Testis (tissue), 2 donors: ENCODE measurements at regions not wholly inside any gene's neighbourhood (a gene's known extent, or its start where the extent isn't known, plus 50 kb on each side); places are given as distances from the start of the nearest gene placed in this dataset.
"Not testable (repeated sequence)": the region's sequence is repeated elsewhere in the genome, so short reads cannot be mapped to it uniquely, and the experiment has no call there.

ENCODE experiments used
- DNase-seq: peaks from one replicate; pipeline ENCODE4 v3.0.0-alpha.2; 2019
- H3K27ac ChIP-seq, 2 donors: fragments of 200-600 bp; sonication (generic); one replicate each; pipeline ENCODE4 v1.5.1; 2019
- H3K27me3 ChIP-seq: fragments of 200-600 bp; sonication (generic); one replicate; pipeline ENCODE4 v1.5.1; 2019
- H3K36me3 ChIP-seq: fragments of 200-600 bp; sonication (generic); one replicate; pipeline ENCODE4 v1.5.1; 2017; ENCODE audit warnings: low read depth; ENCODE audit errors: missing control alignments
- H3K4me1 ChIP-seq: fragments of 200-600 bp; sonication (generic); one replicate; pipeline ENCODE4 v1.5.1; 2019
- H3K4me3 ChIP-seq, 2 donors: fragments of 200-600 bp; sonication (generic); one replicate each; pipeline ENCODE4 v1.5.1; 2017 to 2019
- H3K9me3 ChIP-seq: fragments of 200-600 bp; sonication (generic); one replicate; pipeline ENCODE4 v1.5.1; 2017
- CTCF ChIP-seq, 3 experiments: fragments of 450-650 bp in 2 of 3; fragments of 200-600 bp in 1 of 3; sonication (generic) in 1 of 3; IDR thresholded peaks; one replicate each; pipeline ENCODE4 v1.5.1; 2016 to 2019; ENCODE audit warnings: antibody characterized with exemption in 3 of 3, mild to moderate bottlenecking in 2 of 3, moderate library complexity in 1 of 3
- POLR2A ChIP-seq: fragments of 450-650 bp; IDR thresholded peaks from one replicate; pipeline ENCODE4 v1.6.1; 2017; ENCODE audit warnings: antibody characterized with exemption, mild to moderate bottlenecking, moderate library complexity
- WGBS, 2 donors: methylation state at CpG; one replicate each; pipeline ENCODE4 v1.1.5; 2018; 5-methylcytosine and 5-hydroxymethylcytosine counted together
- intact Hi-C: fragments of 100-400 bp; cut with DNase I; formaldehyde crosslinking; loops from one replicate; pipeline ENCODE4 v1.15.1; 2023; ENCODE audit warnings: low total_unique reads

- Histone ChIP-seq H3K4me1 (no peaks in the 10 kb centered on the region), H3K27me3 (no peaks in the 10 kb centered on the region), H3K9me3 (no peaks in the 10 kb centered on the region), H3K36me3 (no peaks in the 10 kb centered on the region), H3K4me3 (no peak overlapping the region), H3K27ac (no peak overlapping the region)
- WGBS, 2 donors, result 81 to 85% methylated on average over 10 of the region's 10 CpGs
- intact Hi-C loops, result no loop called here
- TF ChIP-seq POLR2A (no peak), CTCF (IDR thresholded peaks at IDR 0.05) (no peak)
- DNase-seq, result no peak
Observed at GRCh38 chr2:88999365-88999764, 307.9 kb downstream of the RPIA start.

- H3K4me1 ChIP-seq, result no peaks in the 10 kb centered on the region
- WGBS, 2 donors, result 75 to 84% methylated on average over 5 of the region's 5 CpGs
- H3K27ac ChIP-seq, result no peak overlapping the region
- H3K36me3 ChIP-seq, result no peaks in the 10 kb centered on the region
- intact Hi-C loops, result no loop called here
- no peak for DNase-seq
- H3K27me3 ChIP-seq, result no peaks in the 10 kb centered on the region
- H3K9me3 ChIP-seq, result no peaks in the 10 kb centered on the region
- H3K4me3 ChIP-seq, result no peak overlapping the region
- no peak for TF ChIP-seq POLR2A
- no peak for TF ChIP-seq CTCF (IDR thresholded peaks at IDR 0.05)
Observed at GRCh38 chr2:89000235-89000634, 308.8 kb downstream of the RPIA start.

GRCh38 chr2:89004238-89004637 is 312.8 kb downstream of the RPIA start:
- H3K4me1 ChIP-seq, H3K9me3 ChIP-seq, H3K27ac ChIP-seq, H3K27me3 ChIP-seq, DNase-seq, H3K4me3 ChIP-seq, intact Hi-C loops, H3K36me3 ChIP-seq: not testable (repeated sequence)
- WGBS, 2 donors, result 33 to 85% methylated on average over 1 of the region's 1 CpG

GRCh38 chr2:89020566-89020965 is 329.1 kb downstream of the RPIA start:
- H3K4me1 ChIP-seq, DNase-seq, intact Hi-C loops, H3K9me3 ChIP-seq, H3K27me3 ChIP-seq, H3K4me3 ChIP-seq, H3K27ac ChIP-seq, H3K36me3 ChIP-seq: not testable (repeated sequence)
- WGBS, 2 donors, result 81 to 100% methylated on average over 1 to 4 of the region's 4 CpGs

GRCh38 chr2:89026296-89026695 is 334.8 kb downstream of the RPIA start:
- H3K36me3 ChIP-seq, H3K4me1 ChIP-seq, H3K27ac ChIP-seq, H3K9me3 ChIP-seq, H3K4me3 ChIP-seq, DNase-seq, H3K27me3 ChIP-seq, intact Hi-C loops: not testable (repeated sequence)
- WGBS, 2 donors, result 79 to 82% methylated on average over 2 of the region's 2 CpGs

- WGBS, 2 donors, result 50 to 89% methylated on average over 1 to 2 of the region's 2 CpGs
- H3K27me3 ChIP-seq, intact Hi-C loops: not testable (repeated sequence)
Observed at GRCh38 chr2:89027115-89027514, 335.6 kb downstream of the RPIA start.

GRCh38 chr2:89027536-89027935 is 336.1 kb downstream of the RPIA start:
- H3K36me3 ChIP-seq, H3K9me3 ChIP-seq, intact Hi-C loops, H3K27me3 ChIP-seq, H3K27ac ChIP-seq, H3K4me3 ChIP-seq, DNase-seq, H3K4me1 ChIP-seq: not testable (repeated sequence)
- WGBS, 2 donors, result 50 to 83% methylated on average over 1 of the region's 1 CpG

More at GRCh38 chr2:89027115-89027514, 335.6 kb downstream of the RPIA start:
- H3K27ac ChIP-seq, H3K36me3 ChIP-seq, H3K9me3 ChIP-seq, DNase-seq, H3K4me1 ChIP-seq, H3K4me3 ChIP-seq: not testable (repeated sequence)

- H3K4me3 ChIP-seq, H3K27ac ChIP-seq, H3K9me3 ChIP-seq, DNase-seq, H3K36me3 ChIP-seq, H3K27me3 ChIP-seq, H3K4me1 ChIP-seq, intact Hi-C loops: not testable (repeated sequence)
- 60 to 63% methylated on average over 4 of the region's 4 CpGs for WGBS, 2 donors
Observed at GRCh38 chr2:89029257-89029656, 337.8 kb downstream of the RPIA start.
